Stimulated activated CD8-positive, alpha-beta memory T cell treated with anti-CD3 and anti-CD28 coated beads, Interleukin-2, amount 100 ng/mL, for 48 hours (primary cell): ENCODE measurements at regions not wholly inside any gene's neighbourhood (a gene's known extent, or its start where the extent isn't known, plus 50 kb on each side); places are given as distances from the start of the nearest gene placed in this dataset.
"Not testable (repeated sequence)": the region's sequence is repeated elsewhere in the genome, so short reads cannot be mapped to it uniquely, and the experiment has no call there.

Experiments
- DNase-seq, 2 donors: peaks; one replicate each; pipeline ENCODE4 v3.0.0-alpha.2; 2020; ENCODE audit warnings: low read depth in 2 of 2

DNA sequence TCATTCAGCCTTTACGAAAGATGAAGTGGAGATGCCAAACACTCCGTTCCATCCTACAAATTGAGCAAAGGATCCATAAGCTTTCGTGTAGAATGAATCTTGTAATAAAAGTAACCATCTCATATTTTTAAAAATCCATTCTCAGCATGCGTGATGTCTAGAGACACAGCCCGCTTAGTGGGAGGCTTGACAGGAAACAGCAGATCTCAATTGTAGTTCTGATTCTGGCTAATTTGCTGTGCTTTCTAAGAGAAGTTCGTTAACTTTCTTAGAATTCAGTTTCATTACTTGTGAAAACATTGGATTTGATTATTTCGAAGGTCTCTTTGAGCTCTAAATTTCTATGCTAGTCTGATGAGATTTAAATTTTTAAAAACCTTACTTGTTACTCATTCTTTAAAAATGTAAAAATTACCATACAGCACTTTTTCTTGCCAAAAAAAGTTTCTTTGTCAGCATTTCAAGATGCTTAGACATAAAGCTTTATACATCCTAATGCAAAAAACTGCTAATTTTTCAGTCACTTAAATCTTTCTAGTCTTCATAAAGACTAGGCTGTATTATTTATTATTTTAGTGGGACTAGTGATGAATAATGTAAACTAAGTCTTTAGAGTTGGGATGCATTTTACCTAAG, 66.9 kb upstream of the NEIL3 start:
- no peak for DNase-seq

DNA sequence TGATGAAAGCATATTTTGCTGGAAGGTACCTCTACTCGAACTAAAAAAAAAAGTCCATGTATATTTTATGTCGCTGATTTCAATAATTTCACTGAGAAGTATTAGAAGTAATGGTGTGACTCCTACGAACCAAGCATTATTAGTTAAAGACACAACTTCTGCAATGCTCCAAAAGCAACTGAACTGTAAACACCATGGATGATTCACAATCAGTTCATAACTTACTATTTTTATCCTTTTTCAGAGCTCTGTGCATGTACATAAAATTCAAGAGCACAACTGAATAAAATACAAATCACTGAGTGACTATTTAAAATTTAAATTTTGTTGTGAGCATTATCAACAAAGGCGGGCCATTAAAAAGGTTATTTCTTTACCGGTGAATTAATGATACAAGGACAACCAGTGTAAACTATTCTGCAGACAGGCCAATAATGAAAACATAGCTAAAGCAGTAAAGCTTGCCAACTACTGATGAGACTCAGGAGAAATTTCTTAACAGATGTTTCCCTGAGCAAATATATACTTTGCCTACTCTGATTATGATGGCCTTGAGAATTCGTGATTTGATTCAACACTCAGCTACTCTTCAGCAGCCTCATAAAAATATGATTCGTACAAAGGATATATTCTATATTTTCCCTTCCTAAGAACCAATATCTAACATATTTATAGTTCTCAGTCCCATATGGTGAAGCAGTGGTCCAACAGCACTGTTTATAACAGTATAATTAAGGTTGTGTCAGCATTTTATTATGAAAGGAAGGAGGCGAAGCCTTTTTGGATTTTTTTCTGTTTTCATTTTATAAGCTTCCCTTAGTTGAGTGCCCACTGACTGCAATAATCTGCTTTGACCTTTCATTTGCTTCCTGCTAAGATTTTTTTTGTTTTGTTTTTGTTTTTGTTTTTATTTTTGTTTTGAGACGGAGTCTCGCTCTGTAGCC, 62.8 kb upstream of the NEIL3 start:
- DNase-seq, result no peak

DNA sequence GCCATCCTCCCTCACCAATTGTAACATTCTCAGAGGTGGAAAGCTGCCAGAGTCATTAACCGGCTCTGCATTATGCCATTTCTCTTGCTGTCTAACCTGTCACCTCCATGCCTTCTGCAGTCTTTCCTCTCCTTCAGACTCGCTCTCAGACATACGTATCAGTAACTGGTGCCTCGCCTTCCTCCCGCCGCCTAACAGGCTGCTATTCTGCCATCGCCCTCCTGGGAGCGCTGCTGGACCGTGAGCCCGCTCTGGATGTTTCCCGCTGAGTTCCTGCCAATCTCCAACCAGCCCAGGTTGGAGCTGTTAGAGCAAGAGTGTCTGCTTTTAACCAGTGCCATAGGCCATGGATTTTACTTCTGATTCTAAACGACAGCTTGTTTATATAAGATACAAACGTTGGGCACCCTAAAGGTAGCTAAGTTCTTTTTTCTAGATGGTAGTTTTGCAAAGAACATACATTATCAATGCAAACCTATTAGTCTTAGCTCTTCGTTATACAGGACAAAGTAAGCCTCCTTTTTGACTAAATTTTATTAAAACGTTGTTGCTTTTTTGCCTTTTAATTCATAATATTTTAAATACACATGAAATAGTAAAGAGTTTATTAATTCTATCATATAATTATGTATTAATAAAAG, 59.5 kb upstream of the NEIL3 start:
- DNase-seq, result peak; percentile 47 to 52

DNA sequence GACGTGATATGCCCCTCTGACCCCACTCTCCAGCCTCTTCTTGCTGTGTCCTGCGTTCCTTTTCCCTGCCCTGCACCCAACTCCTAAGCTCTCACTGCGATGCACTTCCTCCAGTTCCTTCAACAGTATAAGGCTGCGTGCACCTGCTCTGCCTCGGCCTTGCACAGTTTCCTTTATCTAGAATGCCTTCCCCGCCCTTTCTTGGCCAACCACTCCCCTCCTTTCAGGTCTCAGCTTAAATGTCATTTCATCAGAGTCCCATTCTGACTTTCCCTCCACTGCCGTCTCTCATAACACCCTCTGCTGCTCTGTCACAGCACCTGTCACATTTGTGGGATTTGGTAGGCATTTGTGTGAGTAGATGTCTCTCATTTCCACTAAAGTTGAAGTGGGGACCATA, 58.4 kb upstream of the NEIL3 start:
- DNase-seq, result no peak

DNA sequence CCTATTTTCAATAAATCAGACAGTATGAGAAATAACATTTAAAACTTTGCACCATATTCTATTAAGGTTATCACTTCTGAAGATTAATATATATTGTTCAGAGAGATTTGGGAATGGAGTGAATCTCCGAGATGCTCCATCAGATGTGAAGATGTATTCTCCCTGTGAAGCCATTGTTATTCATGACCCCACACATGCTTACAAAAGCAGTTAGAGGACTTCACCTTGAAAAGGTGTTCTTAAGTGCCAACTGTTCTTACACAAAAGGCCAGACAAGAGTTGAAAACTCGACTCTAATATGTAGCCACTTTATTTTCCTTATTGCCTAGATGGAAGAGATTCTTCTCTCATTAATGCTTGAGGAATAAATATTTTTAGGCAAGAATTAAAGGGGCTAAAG, 54.3 kb upstream of the NEIL3 start:
- DNase-seq, result no peak

- no peak for DNase-seq
Observed at GRCh38 chr4:177256950-177257349, 52.7 kb upstream of the NEIL3 start.

DNA sequence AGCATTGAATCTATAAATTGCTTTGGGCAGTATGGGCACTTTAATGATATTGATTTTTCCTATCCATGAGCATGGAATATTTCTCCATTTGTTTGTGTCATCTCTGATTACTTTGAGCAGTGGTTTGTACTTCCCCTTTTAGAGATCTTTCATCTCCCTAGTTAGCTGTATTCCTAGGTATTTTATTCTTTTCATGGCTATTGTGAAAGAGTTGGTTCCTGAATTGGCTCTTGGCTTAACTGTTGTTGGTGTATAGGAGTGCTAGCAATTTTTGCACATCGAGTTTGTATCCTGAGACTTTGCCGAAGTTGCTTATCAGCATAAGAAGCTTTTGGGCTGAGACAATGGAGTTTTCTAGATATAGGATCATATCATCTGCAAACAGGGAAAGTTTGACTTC, 50.2 kb upstream of the NEIL3 start:
- DNase-seq, result not testable (repeated sequence)
